ENCODE measurements at regions not wholly inside any gene's neighbourhood (a gene's known extent, or its start where the extent isn't known, plus 50 kb on each side); places are given as distances from the start of the nearest gene placed in this dataset.

DNA sequence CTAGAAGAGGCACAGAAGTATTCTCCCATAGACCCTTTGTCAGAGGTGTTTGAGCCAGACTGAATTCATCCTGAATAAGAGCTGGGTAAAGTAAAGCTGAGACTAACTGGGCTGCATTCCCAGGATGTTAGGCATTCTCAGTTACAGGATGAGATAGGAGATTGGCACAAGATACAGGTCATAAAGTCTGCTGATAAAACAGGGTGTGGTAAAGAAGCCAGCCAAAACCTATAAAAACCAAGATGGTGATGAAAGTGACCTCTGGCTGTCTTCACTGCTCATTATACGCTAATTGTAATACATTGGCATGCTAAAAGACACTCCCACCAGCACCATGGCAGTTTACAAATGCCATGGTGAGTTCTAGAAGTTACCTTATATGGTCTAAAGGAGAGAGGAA, 364.9 kb upstream of the TMEFF2 start:
- no peak overlapping the region for H3K4me3 ChIP-seq
- intact Hi-C loops (cut with DNase I; ENCODE audit: low total_unique reads): no loop called here
- DNase-seq (ENCODE audit: low spot score in 2 of 2): no peak
- H3K9me3 ChIP-seq: no peaks in the 10 kb centered on the region
- no peaks in the 10 kb centered on the region for H3K27me3 ChIP-seq
- TF ChIP-seq, protein P1, sequence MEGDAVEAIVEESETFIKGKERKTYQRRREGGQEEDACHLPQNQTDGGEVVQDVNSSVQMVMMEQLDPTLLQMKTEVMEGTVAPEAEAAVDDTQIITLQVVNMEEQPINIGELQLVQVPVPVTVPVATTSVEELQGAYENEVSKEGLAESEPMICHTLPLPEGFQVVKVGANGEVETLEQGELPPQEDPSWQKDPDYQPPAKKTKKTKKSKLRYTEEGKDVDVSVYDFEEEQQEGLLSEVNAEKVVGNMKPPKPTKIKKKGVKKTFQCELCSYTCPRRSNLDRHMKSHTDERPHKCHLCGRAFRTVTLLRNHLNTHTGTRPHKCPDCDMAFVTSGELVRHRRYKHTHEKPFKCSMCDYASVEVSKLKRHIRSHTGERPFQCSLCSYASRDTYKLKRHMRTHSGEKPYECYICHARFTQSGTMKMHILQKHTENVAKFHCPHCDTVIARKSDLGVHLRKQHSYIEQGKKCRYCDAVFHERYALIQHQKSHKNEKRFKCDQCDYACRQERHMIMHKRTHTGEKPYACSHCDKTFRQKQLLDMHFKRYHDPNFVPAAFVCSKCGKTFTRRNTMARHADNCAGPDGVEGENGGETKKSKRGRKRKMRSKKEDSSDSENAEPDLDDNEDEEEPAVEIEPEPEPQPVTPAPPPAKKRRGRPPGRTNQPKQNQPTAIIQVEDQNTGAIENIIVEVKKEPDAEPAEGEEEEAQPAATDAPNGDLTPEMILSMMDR (IDR thresholded peaks at IDR 0.05): no peak
- no peak for TF ChIP-seq POLR2AphosphoS5 (IDR thresholded peaks at IDR 0.05)
- no peak for TF ChIP-seq POLR2A (IDR thresholded peaks at IDR 0.05)
- no peak overlapping the region for H3K27ac ChIP-seq
- no peaks in the 10 kb centered on the region for H3K4me1 ChIP-seq
- no peaks in the 10 kb centered on the region for H3K36me3 ChIP-seq

DNA sequence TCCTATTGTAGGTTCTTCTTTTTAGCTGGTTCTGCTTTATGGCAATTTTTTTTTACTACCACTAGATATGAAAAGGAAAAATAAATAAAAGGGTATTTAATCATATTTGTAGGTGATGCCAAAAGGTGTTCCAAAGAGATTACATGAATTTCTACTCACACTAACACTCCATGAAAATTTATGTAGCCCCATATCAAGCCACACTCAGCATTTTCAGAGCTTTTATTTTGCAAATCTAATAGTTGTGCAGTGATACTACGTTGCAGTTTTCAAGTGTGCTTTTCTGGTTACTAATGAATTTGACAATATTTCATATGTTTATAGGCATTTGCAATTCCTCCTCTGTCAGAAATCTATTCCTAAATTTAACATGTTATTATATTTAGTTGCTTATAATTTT, 363.9 kb upstream of the TMEFF2 start:
- intact Hi-C loops (cut with DNase I; ENCODE audit: low total_unique reads): no loop called here
- Histone ChIP-seq H3K27ac (no peak overlapping the region), H3K4me3 (no peak overlapping the region), H3K4me1 (no peaks in the 10 kb centered on the region), H3K36me3 (no peaks in the 10 kb centered on the region), H3K9me3 (no peaks in the 10 kb centered on the region), H3K27me3 (no peaks in the 10 kb centered on the region)
- no peak for DNase-seq (ENCODE audit: low spot score in 2 of 2)
- no peak for TF ChIP-seq POLR2AphosphoS5 (IDR thresholded peaks at IDR 0.05)

DNA sequence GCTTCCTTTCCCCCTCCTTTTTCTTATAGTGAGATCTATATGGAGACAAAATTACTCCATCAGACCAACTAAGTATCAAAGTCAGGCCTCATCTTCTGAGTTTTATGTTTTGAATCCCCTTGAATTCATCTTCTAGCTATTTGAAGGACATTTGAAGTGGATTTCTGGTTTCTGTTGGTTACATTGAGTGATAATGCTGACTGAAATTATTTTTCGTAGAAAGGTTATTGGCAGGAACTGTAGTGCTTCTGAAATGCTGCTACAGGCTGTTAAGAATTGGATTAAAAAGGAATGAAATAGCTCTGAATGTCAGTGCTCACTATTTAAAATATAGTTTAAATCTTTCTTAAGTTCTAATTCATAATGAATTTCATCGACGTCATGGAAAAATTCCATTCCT, 361.0 kb upstream of the TMEFF2 start:
- no peak overlapping the region for H3K4me3 ChIP-seq
- TF ChIP-seq POLR2AphosphoS5 (IDR thresholded peaks at IDR 0.05) (no peak), POLR2A (IDR thresholded peaks at IDR 0.05) (no peak)
- TF ChIP-seq, protein P1 (IDR thresholded peaks at IDR 0.05): no peak
- H3K9me3 ChIP-seq: no peaks in the 10 kb centered on the region
- no peaks in the 10 kb centered on the region for H3K4me1 ChIP-seq
- no peak overlapping the region for H3K27ac ChIP-seq
- no peak for DNase-seq (ENCODE audit: low spot score in 2 of 2)
- intact Hi-C loops (cut with DNase I; ENCODE audit: low total_unique reads): loop anchor here (2.0 kb wide), 1 partner anchor 41 kb away; no protein-coding TSS in a partner anchor
- H3K27me3 ChIP-seq: no peaks in the 10 kb centered on the region
- H3K36me3 ChIP-seq: no peaks in the 10 kb centered on the region

DNA sequence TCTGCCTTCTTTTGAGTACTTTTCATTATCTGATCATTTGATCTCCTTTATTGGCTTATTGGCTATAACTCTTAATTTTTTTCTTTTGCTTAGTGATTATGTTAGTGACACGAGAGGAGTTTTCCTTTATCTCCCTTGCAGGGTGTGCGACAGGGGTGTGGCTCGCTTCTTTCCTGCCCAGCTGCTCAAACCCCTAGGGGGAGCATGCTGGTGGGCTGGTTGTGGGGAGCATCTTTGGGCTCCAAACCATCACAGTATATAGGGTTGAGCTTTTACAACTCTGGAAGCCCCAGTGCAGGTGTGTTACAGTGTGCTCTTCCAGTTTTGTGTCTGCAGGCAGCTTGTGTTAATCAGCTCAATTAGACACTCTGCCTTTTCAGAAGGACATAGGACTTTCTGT, 357.0 kb upstream of the TMEFF2 start:
- no peak overlapping the region for H3K27ac ChIP-seq
- no peaks in the 10 kb centered on the region for H3K27me3 ChIP-seq
- no peak for TF ChIP-seq POLR2AphosphoS5 (IDR thresholded peaks at IDR 0.05)
- TF ChIP-seq, protein P1 (IDR thresholded peaks at IDR 0.05): no peak
- no peak for TF ChIP-seq POLR2A (IDR thresholded peaks at IDR 0.05)
- no peak for DNase-seq (ENCODE audit: low spot score in 2 of 2)
- H3K36me3 ChIP-seq: no peaks in the 10 kb centered on the region
- intact Hi-C loops (cut with DNase I; ENCODE audit: low total_unique reads): no loop called here
- H3K4me3 ChIP-seq: no peak overlapping the region
- H3K9me3 ChIP-seq: no peaks in the 10 kb centered on the region
- H3K4me1 ChIP-seq: no peaks in the 10 kb centered on the region

DNA sequence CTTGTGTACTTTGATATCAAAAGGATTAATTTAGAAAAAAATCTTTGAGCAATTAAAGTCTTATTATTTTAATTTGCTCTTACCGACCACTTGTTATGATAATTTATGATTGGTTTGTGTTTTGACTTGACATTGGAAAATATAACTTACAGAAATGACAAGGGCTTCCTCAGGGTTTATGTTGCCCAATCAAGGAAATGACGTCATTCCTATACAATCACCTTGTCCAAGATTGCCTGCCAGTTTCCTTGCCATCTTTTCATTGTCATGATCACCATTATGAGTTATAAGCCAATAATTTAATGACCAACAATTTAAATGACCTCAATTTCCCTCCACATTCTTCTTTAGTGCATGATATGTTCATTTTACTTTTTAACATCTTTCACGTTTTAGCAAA, 351.8 kb upstream of the TMEFF2 start:
- DNase-seq (ENCODE audit: low spot score in 2 of 2): no peak

More for the DNA sequence above, 351.8 kb upstream of the TMEFF2 start:
- intact Hi-C loops (cut with DNase I; ENCODE audit: low total_unique reads): no loop called here
- Histone ChIP-seq H3K36me3 (no peaks in the 10 kb centered on the region), H3K27ac (no peak overlapping the region), H3K27me3 (no peaks in the 10 kb centered on the region), H3K9me3 (no peaks in the 10 kb centered on the region), H3K4me3 (no peak overlapping the region), H3K4me1 (no peaks in the 10 kb centered on the region)
- TF ChIP-seq, protein P1 (IDR thresholded peaks at IDR 0.05): no peak
- TF ChIP-seq POLR2A (IDR thresholded peaks at IDR 0.05): no peak

All from breast epithelium (tissue), 4 donors.